ENCODE measurements at regions not wholly inside any gene's neighbourhood (a gene's known extent, or its start where the extent isn't known, plus 50 kb on each side); places are given as distances from the start of the nearest gene placed in this dataset.

- TF ChIP-seq, protein P1, sequence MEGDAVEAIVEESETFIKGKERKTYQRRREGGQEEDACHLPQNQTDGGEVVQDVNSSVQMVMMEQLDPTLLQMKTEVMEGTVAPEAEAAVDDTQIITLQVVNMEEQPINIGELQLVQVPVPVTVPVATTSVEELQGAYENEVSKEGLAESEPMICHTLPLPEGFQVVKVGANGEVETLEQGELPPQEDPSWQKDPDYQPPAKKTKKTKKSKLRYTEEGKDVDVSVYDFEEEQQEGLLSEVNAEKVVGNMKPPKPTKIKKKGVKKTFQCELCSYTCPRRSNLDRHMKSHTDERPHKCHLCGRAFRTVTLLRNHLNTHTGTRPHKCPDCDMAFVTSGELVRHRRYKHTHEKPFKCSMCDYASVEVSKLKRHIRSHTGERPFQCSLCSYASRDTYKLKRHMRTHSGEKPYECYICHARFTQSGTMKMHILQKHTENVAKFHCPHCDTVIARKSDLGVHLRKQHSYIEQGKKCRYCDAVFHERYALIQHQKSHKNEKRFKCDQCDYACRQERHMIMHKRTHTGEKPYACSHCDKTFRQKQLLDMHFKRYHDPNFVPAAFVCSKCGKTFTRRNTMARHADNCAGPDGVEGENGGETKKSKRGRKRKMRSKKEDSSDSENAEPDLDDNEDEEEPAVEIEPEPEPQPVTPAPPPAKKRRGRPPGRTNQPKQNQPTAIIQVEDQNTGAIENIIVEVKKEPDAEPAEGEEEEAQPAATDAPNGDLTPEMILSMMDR (IDR thresholded peaks at IDR 0.05), result no peak
- TF ChIP-seq POLR2AphosphoS5 (IDR thresholded peaks at IDR 0.05) (no peak), EP300 (IDR thresholded peaks at IDR 0.05) (no peak), POLR2A (IDR thresholded peaks at IDR 0.05; ENCODE audit: low read depth) (no peak)
Observed at GRCh38 chr14:51789596-51789995, 70.8 kb upstream of the GNG2 start.

All from esophagus muscularis mucosa (tissue), 4 donors.